ENCODE measurements at regions not wholly inside any gene's neighbourhood (a gene's known extent, or its start where the extent isn't known, plus 50 kb on each side); places are given as distances from the start of the nearest gene placed in this dataset.

DNA sequence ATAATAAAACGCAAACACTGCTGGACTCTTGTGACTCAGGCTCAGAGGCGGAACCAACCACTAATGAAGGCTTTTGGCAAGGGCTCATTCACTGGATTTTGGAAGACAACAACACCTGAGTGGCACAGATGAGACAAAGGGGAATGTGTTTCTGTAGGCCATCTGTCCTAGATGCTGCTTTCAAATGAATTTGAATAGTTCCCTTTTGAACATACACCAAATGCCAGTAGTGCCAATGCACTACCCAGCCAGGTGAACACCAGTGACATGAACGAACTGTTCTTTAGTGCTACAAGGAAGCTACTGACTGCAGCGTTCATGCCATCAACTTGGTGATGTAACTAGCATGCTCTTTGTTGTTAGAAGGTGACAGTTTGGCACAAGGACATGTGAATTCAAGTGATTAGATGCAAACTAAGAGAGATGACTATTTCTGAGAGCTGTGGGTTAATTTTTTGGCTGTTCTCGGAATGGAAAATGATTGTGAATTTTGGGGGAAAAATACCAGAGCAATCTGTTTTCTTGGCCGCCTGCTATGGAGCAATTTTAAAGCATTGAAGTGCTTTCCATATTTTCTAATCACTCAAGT, 173.7 kb downstream of the SLC24A2 start:
- TF ChIP-seq CTCF (IDR thresholded peaks at IDR 0.05; ENCODE audit: low read depth, low read length) = no peak
- TF ChIP-seq, protein P1, sequence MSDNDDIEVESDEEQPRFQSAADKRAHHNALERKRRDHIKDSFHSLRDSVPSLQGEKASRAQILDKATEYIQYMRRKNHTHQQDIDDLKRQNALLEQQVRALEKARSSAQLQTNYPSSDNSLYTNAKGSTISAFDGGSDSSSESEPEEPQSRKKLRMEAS (IDR thresholded peaks at IDR 0.05; ENCODE audit: low read depth, low read length) = no peak
